Neural progenitor cell (in vitro differentiated cells): ENCODE measurements at regions not wholly inside any gene's neighbourhood (a gene's known extent, or its start where the extent isn't known, plus 50 kb on each side); places are given as distances from the start of the nearest gene placed in this dataset.

Experiments
- CTCF ChIP-seq: fragments of 200-600 bp; sonication (generic); IDR thresholded peaks from 2 replicates; pipeline ENCODE4 v1.5.1; 2017; ENCODE audit warnings: antibody characterized with exemption, mild to moderate bottlenecking
- EZH2 ChIP-seq: fragments of 200-600 bp; sonication (generic); IDR thresholded peaks from 2 replicates; pipeline ENCODE4 v1.6.1; 2017; ENCODE audit warnings: antibody characterized with exemption, mild to moderate bottlenecking, moderate library complexity
- EZH2phosphoT487 ChIP-seq: fragments of 200-600 bp; sonication (generic); IDR thresholded peaks from 2 replicates; pipeline ENCODE4 v1.6.1; 2017; ENCODE audit warnings: antibody characterized with exemption

GRCh38 chr6:4381381-4381780 lies 246.0 kb upstream of the ECI2 start:
- no peak for TF ChIP-seq CTCF
- TF ChIP-seq EZH2phosphoT487, result no peak
- no peak for TF ChIP-seq EZH2
